Body of pancreas (tissue), 4 donors: ENCODE measurements at regions not wholly inside any gene's neighbourhood (a gene's known extent, or its start where the extent isn't known, plus 50 kb on each side); places are given as distances from the start of the nearest gene placed in this dataset.

Source experiments
- ATAC-seq: fragments of 150-250 bp; one replicate; pipeline ENCODE4 v1.9.1; 2016
- DNase-seq, 4 donors: peaks; one replicate each; pipeline ENCODE4 v3.0.0-alpha.2; 2019
- H3K27ac ChIP-seq, 4 donors: fragments of 200-600 bp; sonication (generic); 1 replicate in 3 of 4; 2 replicates in 1 of 4; pipeline versions ENCODE4 v1.5.1 to v1.6.1; 2016 to 2019; ENCODE audit warnings: mild to moderate bottlenecking in 1 of 4, mixed read lengths in 1 of 4, moderate library complexity in 1 of 4
- H3K27me3 ChIP-seq, 2 donors: fragments of 200-600 bp; sonication (generic); one replicate each; pipeline ENCODE4 v1.6.0; 2016; ENCODE audit warnings: mild to moderate bottlenecking in 1 of 2
- H3K36me3 ChIP-seq, 2 donors: fragments of 200-600 bp; sonication (generic); replicated peaks in 1 of 2; 2 replicates each; pipeline ENCODE4 v1.5.1; 2016; ENCODE audit warnings: low read depth in 2 of 2; ENCODE audit not compliant: insufficient read depth in 1 of 2
- H3K4me1 ChIP-seq: fragments of 200-600 bp; sonication (generic); one replicate; pipeline ENCODE4 v1.6.0; 2016
- H3K4me3 ChIP-seq, 2 donors: fragments of 200-600 bp; sonication (generic); 1 replicate in 1 of 2; 2 replicates in 1 of 2; pipeline ENCODE4 v1.5.1; 2016 to 2019
- H3K9me3 ChIP-seq, 3 donors: fragments of 200-600 bp; sonication (generic); 1 replicate in 2 of 3; 2 replicates in 1 of 3; pipeline ENCODE4 v1.5.1; 2016
- CTCF ChIP-seq, 7 experiments: fragments of 450-650 bp in 4 of 7; fragments of 200-600 bp in 3 of 7; sonication (generic) in 3 of 7; IDR thresholded peaks; one replicate each; pipeline ENCODE4 v1.5.1; 2016 to 2019; ENCODE audit warnings: antibody characterized with exemption in 7 of 7
- POLR2A ChIP-seq, 3 donors: fragments of 450-650 bp; IDR thresholded peaks; one replicate each; pipeline ENCODE4 v1.6.1; 2016; ENCODE audit warnings: antibody characterized with exemption in 3 of 3, mild to moderate bottlenecking in 2 of 3
- WGBS, 2 donors: methylation state at CpG; one replicate each; pipeline ENCODE4 v1.1.5; 2017; 5-methylcytosine and 5-hydroxymethylcytosine counted together
- intact Hi-C: fragments of 100-400 bp; cut with DNase I; formaldehyde crosslinking; loops from one replicate; pipeline ENCODE4 v1.15.1; 2023

GRCh38 chr10:3340127-3340730 lies 167.6 kb upstream of the PITRM1 start:
- intact Hi-C loops = no loop called here
- Histone ChIP-seq H3K9me3 (no peaks in the 10 kb centered on the region), H3K27me3 (no peaks in the 10 kb centered on the region), H3K4me3 (no peak overlapping the region), H3K27ac (no peak overlapping the region), H3K36me3 (no peaks in the 10 kb centered on the region), H3K4me1 (peaks cover 5% of the 10 kb centered on the region)
- WGBS, 2 donors = 59 to 65% methylated on average over 11 of the region's 11 CpGs
- no peak for TF ChIP-seq CTCF (IDR thresholded peaks at IDR 0.05)
- no peak for TF ChIP-seq POLR2A (IDR thresholded peaks at IDR 0.05)
- ATAC-seq (no peak), DNase-seq (no peak)

DNA sequence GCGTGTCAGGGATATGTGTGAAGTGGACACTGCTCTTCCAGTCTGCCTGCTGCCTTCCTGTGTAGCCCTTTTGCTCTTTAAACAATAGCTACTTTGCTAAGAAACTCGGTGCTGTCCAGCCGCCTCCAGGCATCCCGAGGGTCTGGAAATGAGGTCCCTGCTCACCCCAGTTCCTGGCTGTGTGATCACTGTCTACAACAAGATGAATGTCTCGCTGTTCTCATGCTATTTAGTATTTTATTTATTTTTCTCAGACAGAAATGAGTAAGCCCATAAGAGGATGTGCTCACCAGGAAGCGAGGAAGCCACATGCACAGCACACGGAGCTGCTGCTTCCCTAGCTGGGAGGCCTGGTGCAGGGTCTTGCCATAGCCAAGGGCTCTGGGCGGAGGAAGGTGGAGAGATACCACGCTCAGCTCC lies 167.0 kb upstream of the PITRM1 start:
- H3K4me1 ChIP-seq = peaks cover under 1% of the 10 kb centered on the region
- H3K36me3 ChIP-seq = no peaks in the 10 kb centered on the region
- TF ChIP-seq POLR2A (IDR thresholded peaks at IDR 0.05) (no peak), CTCF (IDR thresholded peaks at IDR 0.05) (no peak)
- intact Hi-C loops = no loop called here
- no peak overlapping the region for H3K27ac ChIP-seq
- DNase-seq = no peak
- no peak overlapping the region for H3K4me3 ChIP-seq
- no peaks in the 10 kb centered on the region for H3K9me3 ChIP-seq
- no peak for ATAC-seq
- no peaks in the 10 kb centered on the region for H3K27me3 ChIP-seq
- WGBS, 2 donors = 49 to 52% methylated on average over 9 of the region's 9 CpGs

- H3K27me3 ChIP-seq = no peaks in the 10 kb centered on the region
- 61 to 67% methylated on average over 7 of the region's 7 CpGs for WGBS, 2 donors
- no peaks in the 10 kb centered on the region for H3K36me3 ChIP-seq
- no peak for TF ChIP-seq CTCF (IDR thresholded peaks at IDR 0.05)
- no peak for TF ChIP-seq POLR2A (IDR thresholded peaks at IDR 0.05)
- H3K4me1 ChIP-seq = no peaks in the 10 kb centered on the region
- no peak overlapping the region for H3K27ac ChIP-seq
- DNase-seq = no peak
- no peak for ATAC-seq
- intact Hi-C loops = no loop called here
- no peaks in the 10 kb centered on the region for H3K9me3 ChIP-seq
- H3K4me3 ChIP-seq = no peak overlapping the region
These were observed 166.5 kb upstream of the PITRM1 start for GRCh38 chr10:3339121-3339520.

DNA sequence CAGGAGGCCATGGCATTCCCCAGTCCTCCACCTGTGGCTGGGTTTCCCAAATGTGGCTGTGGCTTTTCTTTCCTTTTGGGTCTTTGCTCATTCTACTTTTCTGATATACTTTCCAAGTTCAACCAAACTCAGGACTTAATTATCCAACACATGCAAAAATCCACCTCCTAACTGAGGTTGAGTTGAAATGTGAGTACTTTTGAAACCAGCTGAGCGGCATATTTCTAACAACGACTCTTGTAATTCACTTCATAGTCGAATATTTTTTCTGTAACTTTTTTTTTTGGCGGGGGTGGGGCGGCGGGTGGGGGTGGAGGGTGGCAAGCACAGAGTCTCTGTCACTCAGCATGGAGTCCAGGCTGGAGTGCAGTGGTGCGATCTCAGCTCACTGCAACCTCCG lies 165.2 kb upstream of the PITRM1 start:
- H3K4me1 ChIP-seq = no peaks in the 10 kb centered on the region
- ATAC-seq (no peak), DNase-seq (no peak)
- no peaks in the 10 kb centered on the region for H3K9me3 ChIP-seq
- TF ChIP-seq CTCF (IDR thresholded peaks at IDR 0.05) = no peak
- no peak for TF ChIP-seq POLR2A (IDR thresholded peaks at IDR 0.05)
- H3K4me3 ChIP-seq = no peak overlapping the region
- intact Hi-C loops = no loop called here
- no peaks in the 10 kb centered on the region for H3K36me3 ChIP-seq
- 75 to 84% methylated on average over 8 of the region's 8 CpGs for WGBS, 2 donors
- no peaks in the 10 kb centered on the region for H3K27me3 ChIP-seq
- H3K27ac ChIP-seq = no peak overlapping the region

DNA sequence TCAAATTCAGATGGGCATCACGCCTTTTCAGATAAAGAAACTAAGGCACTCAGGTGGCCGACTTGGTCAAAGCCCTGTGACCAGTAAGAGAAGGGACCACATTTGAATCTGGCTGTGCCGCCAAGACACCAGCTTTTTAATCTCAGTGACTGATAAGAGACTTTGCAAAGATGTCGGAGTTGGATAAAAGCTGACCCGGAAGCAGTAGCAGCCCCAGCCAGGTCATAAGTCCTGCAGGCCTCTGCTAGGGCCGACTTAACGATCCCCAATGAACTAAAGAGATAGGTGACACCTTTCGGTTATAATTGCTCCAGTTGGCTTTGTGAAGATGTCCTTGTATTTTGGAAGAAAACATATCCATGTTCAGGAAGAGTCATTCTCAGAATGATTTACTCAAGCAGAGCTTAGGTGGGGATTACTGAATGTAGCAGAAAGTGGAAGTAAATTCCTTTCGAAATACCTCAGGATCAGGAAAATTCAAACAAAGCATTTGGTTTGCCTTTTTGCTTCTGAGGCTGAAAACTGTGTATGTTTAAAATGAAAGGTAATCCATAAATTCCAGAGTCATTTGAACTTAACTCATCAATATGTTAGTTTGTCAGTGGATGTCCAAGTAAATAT lies 164.2 kb upstream of the PITRM1 start:
- H3K4me1 ChIP-seq = no peaks in the 10 kb centered on the region
- H3K9me3 ChIP-seq = no peaks in the 10 kb centered on the region
- ATAC-seq = no peak
- DNase-seq = no peak
- H3K27ac ChIP-seq = no peak overlapping the region
- H3K27me3 ChIP-seq = no peaks in the 10 kb centered on the region
- intact Hi-C loops = no loop called here
- no peak for TF ChIP-seq CTCF (IDR thresholded peaks at IDR 0.05)
- TF ChIP-seq POLR2A (IDR thresholded peaks at IDR 0.05) = no peak
- H3K4me3 ChIP-seq = no peak overlapping the region
- no peaks in the 10 kb centered on the region for H3K36me3 ChIP-seq
- 63 to 80% methylated on average over 9 of the region's 9 CpGs for WGBS, 2 donors
